ENCODE measurements at regions not wholly inside any gene's neighbourhood (a gene's known extent, or its start where the extent isn't known, plus 50 kb on each side); places are given as distances from the start of the nearest gene placed in this dataset.

- Histone ChIP-seq H3K9me3 (ENCODE audit: insufficient read depth in 2 of 2, low read depth in 1 of 2, low read length in 1 of 2) (no peaks in the 10 kb centered on the region), H2AK5ac (ENCODE audit: low read depth, low read length) (no peak overlapping the region), H3K27me3 (replicated peaks in 1 of 4; ENCODE audit: control insufficient read depth in 3 of 4, extremely low read depth in 1 of 4, insufficient read depth in 3 of 4, low read length in 3 of 4) (no peaks in the 10 kb centered on the region), H3K23me2 (ENCODE audit: low read depth, low read length) (no peaks in the 10 kb centered on the region), H4K8ac (ENCODE audit: extremely low read depth, insufficient read depth, low read length) (no peak overlapping the region), H3K18ac (ENCODE audit: extremely low read depth, low read length) (no peak overlapping the region), H3K27ac (ENCODE audit: low read depth, low read length) (no peak overlapping the region), H2AFZ (ENCODE audit: low read length) (no peak overlapping the region), H2BK12ac (ENCODE audit: low read depth, low read length) (no peak overlapping the region), H2BK15ac (ENCODE audit: low read length) (no peak overlapping the region), H2BK120ac (replicated peaks; ENCODE audit: low read depth, low read length) (no peak overlapping the region), H3K9ac (replicated peaks in 1 of 4; ENCODE audit: extremely low read depth in 1 of 4, low read depth in 3 of 4, low read length in 3 of 4) (no peak overlapping the region; a peak in 1 of 7 replicates), H3K4me2 (ENCODE audit: insufficient read depth in 1 of 2, low read depth in 2 of 2, low read length in 2 of 2) (no peak overlapping the region), H3K4ac (replicated peaks; ENCODE audit: insufficient read length, low read depth, low read length) (no peak overlapping the region), H4K20me1 (replicated peaks in 1 of 2; ENCODE audit: control insufficient read depth in 1 of 2, insufficient read depth in 2 of 2, low read length in 2 of 2) (no peaks in the 10 kb centered on the region), H3K4me3 (ENCODE audit: extremely low read depth in 1 of 4, insufficient read depth in 2 of 4, low read depth in 3 of 4, low read length in 4 of 4) (no peak overlapping the region), H4K91ac (replicated peaks; ENCODE audit: insufficient read length, low read length) (peak overlapping the region; percentile 38), H3K79me2 (ENCODE audit: control insufficient read depth in 1 of 2, insufficient read depth in 2 of 2, low read length in 2 of 2) (no peaks in the 10 kb centered on the region), H3K79me1 (ENCODE audit: low read depth, low read length) (no peaks in the 10 kb centered on the region), H3K36me3 (ENCODE audit: control insufficient read depth in 2 of 4, insufficient read depth in 4 of 4, low read length in 3 of 4) (no peaks in the 10 kb centered on the region), H3K23ac (ENCODE audit: insufficient read length) (no peak overlapping the region), H3K56ac (replicated peaks; ENCODE audit: insufficient read length, low read depth, low read length) (no peak overlapping the region), H3K4me1 (replicated peaks in 1 of 4; ENCODE audit: control insufficient read depth in 3 of 4, insufficient read depth in 4 of 4, low read length in 3 of 4) (no peaks in the 10 kb centered on the region), H3K14ac (ENCODE audit: insufficient read length) (no peak overlapping the region), H2BK5ac (ENCODE audit: low read depth, low read length) (no peak overlapping the region), H2BK20ac (ENCODE audit: low read length) (no peak overlapping the region), H4K5ac (ENCODE audit: insufficient read length, low read depth, low read length) (no peak overlapping the region)
- ChIA-PET POLR2A (ENCODE audit: partially characterized antibody) (no interaction called here), CTCF (ENCODE audit: partially characterized antibody) (interaction anchor here (0.8 to 1.2 kb wide), 5 partner anchors 9 to 185 kb away, joined by 3 to 4 read pairs (median 3); no protein-coding TSS in a partner anchor)
- TF ChIP-seq MAX (IDR thresholded peaks at IDR 0.05): 0 out of 2 replicates have a peak, but pooled peaks have one; percentile 14
- TF ChIP-seq KDM1A (IDR thresholded peaks at IDR 0.05; ENCODE audit: borderline replicate concordance, low read length): no peak
- TF ChIP-seq TCF12 (IDR thresholded peaks at IDR 0.05; ENCODE audit: low read depth, low read length): no peak
- no peak for TF ChIP-seq BACH1 (IDR thresholded peaks at IDR 0.05; ENCODE audit: low read length)
- no peak for TF ChIP-seq BRCA1 (IDR thresholded peaks at IDR 0.05; ENCODE audit: low read depth, low read length)
- peak in 1 of 2 experiments; percentile 27 for DNase-seq (ENCODE audit: low read depth in 1 of 2, low spot score in 2 of 2)
- WGBS, 2 experiments (ENCODE audit: extremely low coverage in 1 of 2, insufficient coverage in 1 of 2, insufficient read length in 1 of 2, insufficient replicate concordance in 2 of 2, low coverage in 1 of 2, low lambda C conversion rate in 2 of 2, missing lambda C conversion rate in 1 of 2): 87% methylated on average over 7 of the region's 9 CpGs; no CpG with 5 or more reads in 1 of the 2 experiments
- FAIRE-seq: no peak
These were observed 118.1 kb downstream of the ASB7 start for GRCh38 chr15:100720406-100720967.

All from H1 (cell line).